Mesenchymal stem cell (in vitro differentiated cells and primary cell): ENCODE measurements at regions not wholly inside any gene's neighbourhood (a gene's known extent, or its start where the extent isn't known, plus 50 kb on each side); places are given as distances from the start of the nearest gene placed in this dataset.

Source experiments
- DNase-seq: peaks from one replicate; pipeline ENCODE4 v3.0.0-alpha.2; 2013
- H2AFZ ChIP-seq: one replicate; pipeline ENCODE4 v1.6.1; 2013; ENCODE audit warnings: low read depth, mild to moderate bottlenecking, control low read depth, inconsistent platforms, low read length, moderate library complexity
- H2AK5ac ChIP-seq: 2 replicates; pipeline ENCODE4 v1.6.1; 2013; ENCODE audit warnings: low read length, moderate library complexity, mild to moderate bottlenecking, inconsistent platforms; ENCODE audit not compliant: severe bottlenecking
- H2BK120ac ChIP-seq: one replicate; pipeline ENCODE4 v1.6.1; 2013; ENCODE audit warnings: low read depth, mild to moderate bottlenecking, inconsistent platforms, low read length, moderate library complexity
- H2BK12ac ChIP-seq, 2 experiments: one replicate each; pipeline ENCODE4 v1.6.1; 2013; ENCODE audit warnings: inconsistent platforms in 2 of 2, low read length in 2 of 2, mild to moderate bottlenecking in 2 of 2, moderate library complexity in 2 of 2, control low read depth in 1 of 2
- H2BK15ac ChIP-seq: one replicate; pipeline ENCODE4 v1.6.1; 2013; ENCODE audit warnings: mild to moderate bottlenecking, low read depth, inconsistent platforms; ENCODE audit not compliant: poor library complexity, severe bottlenecking
- H2BK5ac ChIP-seq: 2 replicates; pipeline ENCODE4 v1.6.1; 2013; ENCODE audit warnings: low read depth, mild to moderate bottlenecking, low read length, control low read depth, inconsistent platforms; ENCODE audit not compliant: poor library complexity, severe bottlenecking
- H3K14ac ChIP-seq, 2 experiments: one replicate each; pipeline ENCODE4 v1.6.1; 2013; ENCODE audit warnings: inconsistent platforms in 2 of 2, low read length in 2 of 2, control low read depth in 1 of 2, mild to moderate bottlenecking in 1 of 2, moderate library complexity in 1 of 2
- H3K18ac ChIP-seq, 2 experiments: one replicate each; pipeline ENCODE4 v1.6.1; 2013; ENCODE audit warnings: inconsistent platforms in 2 of 2, low read length in 2 of 2, control low read depth in 1 of 2, low read depth in 1 of 2, mild to moderate bottlenecking in 1 of 2
- H3K23ac ChIP-seq, 2 experiments: one replicate each; pipeline ENCODE4 v1.6.1; 2013; ENCODE audit warnings: inconsistent platforms in 2 of 2, low read length in 2 of 2, mild to moderate bottlenecking in 2 of 2, moderate library complexity in 2 of 2, control low read depth in 1 of 2
- H3K27ac ChIP-seq: 2 replicates; pipeline ENCODE4 v1.5.1; 2013; ENCODE audit warnings: mild to moderate bottlenecking, moderate library complexity, low read length, control low read depth, inconsistent platforms; ENCODE audit not compliant: poor library complexity, severe bottlenecking
- H3K27me3 ChIP-seq, 2 experiments: 2 replicates each; pipeline versions ENCODE4 v1.6.1 to v1.7.0; 2013; ENCODE audit warnings: low read length in 2 of 2, mild to moderate bottlenecking in 2 of 2, moderate library complexity in 2 of 2, control low read depth in 1 of 2, inconsistent platforms in 1 of 2; ENCODE audit not compliant: control insufficient read depth in 1 of 2, insufficient read depth in 1 of 2
- H3K36me3 ChIP-seq, 2 experiments: 2 replicates each; pipeline versions ENCODE4 v1.6.1 to v1.7.0; 2013; ENCODE audit warnings: low read length in 2 of 2, control low read depth in 1 of 2, inconsistent platforms in 1 of 2, low read depth in 1 of 2, mild to moderate bottlenecking in 1 of 2; ENCODE audit not compliant: insufficient read depth in 2 of 2, control insufficient read depth in 1 of 2
- H3K4ac ChIP-seq, 2 experiments: one replicate each; pipeline ENCODE4 v1.6.1; 2013; ENCODE audit warnings: inconsistent platforms in 2 of 2, low read length in 2 of 2, mild to moderate bottlenecking in 2 of 2, moderate library complexity in 2 of 2, control low read depth in 1 of 2, low read depth in 1 of 2
- H3K4me1 ChIP-seq: 2 replicates; pipeline ENCODE4 v1.6.1; 2013; ENCODE audit warnings: low read depth, low read length, control low read depth; ENCODE audit not compliant: control insufficient read depth, insufficient read depth
- H3K4me2 ChIP-seq: 2 replicates; pipeline ENCODE4 v1.6.1; 2013; ENCODE audit warnings: low read length, mild to moderate bottlenecking, inconsistent platforms; ENCODE audit not compliant: poor library complexity, severe bottlenecking
- H3K4me3 ChIP-seq, 2 experiments: 2 replicates each; pipeline versions ENCODE4 v1.5.1 to v1.7.0; 2013; ENCODE audit warnings: low read length in 2 of 2, mild to moderate bottlenecking in 2 of 2, control low read depth in 1 of 2, low read depth in 1 of 2; ENCODE audit not compliant: insufficient read depth in 1 of 2
- H3K79me1 ChIP-seq: replicated peaks from 2 replicates; pipeline ENCODE4 v1.6.1; 2013; ENCODE audit warnings: mild to moderate bottlenecking, control low read depth, low read length, inconsistent platforms; ENCODE audit not compliant: poor library complexity, severe bottlenecking
- H3K9ac ChIP-seq: 2 replicates; pipeline ENCODE4 v1.7.0; 2013; ENCODE audit warnings: mild to moderate bottlenecking, low read length, moderate library complexity
- H3K9me3 ChIP-seq: 2 replicates; pipeline ENCODE4 v1.7.0; 2013; ENCODE audit warnings: mild to moderate bottlenecking, low read length; ENCODE audit not compliant: control insufficient read depth
- H4K8ac ChIP-seq: one replicate; pipeline ENCODE4 v1.6.1; 2013; ENCODE audit warnings: inconsistent platforms, mild to moderate bottlenecking, low read length, moderate library complexity
- H4K91ac ChIP-seq: one replicate; pipeline ENCODE4 v1.6.1; 2013; ENCODE audit warnings: mild to moderate bottlenecking, low read length, inconsistent platforms
- WGBS: methylation state at CpG from one replicate; pipeline ENCODE4 v1.1.7; 2013; ENCODE audit warnings: mixed read lengths; 5-methylcytosine and 5-hydroxymethylcytosine counted together

DNA sequence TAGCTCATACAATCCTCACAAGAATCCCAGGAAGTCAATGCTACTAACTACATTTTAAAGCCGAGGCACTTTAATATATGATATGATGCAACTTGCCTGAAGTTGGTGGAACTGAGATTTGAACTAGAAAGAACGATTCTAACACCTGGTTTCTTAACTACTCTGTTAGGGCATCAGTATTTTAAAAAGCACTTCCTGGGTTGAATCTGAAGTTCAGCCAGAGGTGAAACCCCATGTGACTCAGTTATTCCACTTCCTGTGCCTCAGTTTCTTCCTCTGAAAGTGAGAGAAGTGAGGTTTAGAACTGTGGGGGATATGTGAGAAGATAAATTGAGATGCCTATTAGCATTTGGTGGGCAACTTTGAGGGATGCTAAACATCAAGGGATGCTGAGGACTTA, 129.4 kb upstream of the ANKFN1 start:
- Histone ChIP-seq H3K14ac (no peak overlapping the region), H3K4me3 (no peak overlapping the region), H3K4me2 (no peak overlapping the region), H3K18ac (no peak overlapping the region), H4K91ac (no peak overlapping the region), H4K8ac (no peak overlapping the region), H2AK5ac (no peak overlapping the region), H2BK5ac (no peak overlapping the region), H3K27ac (no peak overlapping the region), H3K9ac (no peak overlapping the region), H3K23ac (no peak overlapping the region), H2BK120ac (no peak overlapping the region), H3K27me3 (no peaks in the 10 kb centered on the region), H2BK12ac (no peak overlapping the region), H3K4me1 (no peaks in the 10 kb centered on the region), H2BK15ac (no peak overlapping the region), H3K4ac (no peak overlapping the region), H3K9me3 (no peaks in the 10 kb centered on the region), H2AFZ (no peak overlapping the region), H3K36me3 (no peaks in the 10 kb centered on the region), H3K79me1 (no peaks in the 10 kb centered on the region)
- WGBS, result no CpG with 5 or more reads among the region's 2 CpGs
- no peak for DNase-seq

DNA sequence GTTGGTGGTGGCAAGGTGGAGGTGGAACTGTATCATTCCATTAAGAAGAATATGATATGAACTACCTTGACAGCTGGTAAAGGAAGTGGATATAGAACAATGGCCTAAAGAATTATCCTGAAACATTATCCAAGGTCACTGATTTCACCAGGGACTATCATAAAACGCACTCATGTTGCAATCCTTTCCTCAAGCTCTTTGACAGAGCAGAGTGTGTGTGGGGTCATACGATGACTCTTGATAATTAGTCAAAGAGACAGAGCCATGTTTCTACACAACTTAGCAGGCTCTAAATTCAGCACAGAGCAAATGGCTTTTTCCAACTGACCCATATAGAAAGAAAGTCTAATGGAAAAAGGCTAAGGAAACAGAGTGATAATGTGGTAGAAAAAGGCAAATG, 126.4 kb upstream of the ANKFN1 start:
- Histone ChIP-seq H3K9ac (no peak overlapping the region), H4K8ac (no peak overlapping the region), H3K4ac (no peak overlapping the region), H3K14ac (no peak overlapping the region), H2AFZ (no peak overlapping the region), H3K18ac (no peak overlapping the region), H3K79me1 (no peaks in the 10 kb centered on the region), H2BK120ac (no peak overlapping the region), H4K91ac (no peak overlapping the region), H3K23ac (no peak overlapping the region), H3K9me3 (no peaks in the 10 kb centered on the region), H2BK15ac (no peak overlapping the region), H3K27me3 (no peaks in the 10 kb centered on the region), H2AK5ac (no peak overlapping the region), H2BK5ac (no peak overlapping the region), H3K27ac (no peak overlapping the region), H3K4me3 (no peak overlapping the region), H3K4me1 (no peaks in the 10 kb centered on the region), H2BK12ac (no peak overlapping the region), H3K36me3 (no peaks in the 10 kb centered on the region), H3K4me2 (no peak overlapping the region)
- no peak for DNase-seq
- no CpG with 5 or more reads among the region's 2 CpGs for whole genome bisulfite sequencing

DNA sequence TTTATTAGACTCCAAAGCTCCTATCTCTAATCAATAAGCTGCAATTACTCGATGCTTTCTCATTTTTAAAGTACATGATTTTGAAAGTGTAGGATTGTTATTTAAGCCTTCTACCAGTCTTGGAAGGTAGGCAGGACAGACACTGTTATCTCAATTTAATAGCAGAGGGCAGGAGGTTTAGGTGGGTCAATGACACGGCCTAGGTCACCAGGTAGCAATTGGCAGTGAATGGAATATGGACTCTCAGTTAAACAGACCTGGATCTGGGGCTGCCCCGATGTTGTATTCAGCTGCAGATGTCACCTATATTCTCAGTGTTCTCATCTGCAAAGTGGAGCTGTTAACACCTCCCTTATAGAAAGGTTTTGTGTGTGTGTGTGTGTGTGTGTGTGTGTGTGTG, 124.4 kb upstream of the ANKFN1 start:
- Histone ChIP-seq H3K14ac (no peak overlapping the region), H3K27me3 (no peaks in the 10 kb centered on the region), H3K36me3 (no peaks in the 10 kb centered on the region), H2BK5ac (no peak overlapping the region), H4K91ac (no peak overlapping the region), H3K9me3 (no peaks in the 10 kb centered on the region), H3K4me2 (no peak overlapping the region), H3K27ac (no peak overlapping the region), H2AK5ac (no peak overlapping the region), H4K8ac (no peak overlapping the region), H3K23ac (no peak overlapping the region), H3K18ac (no peak overlapping the region), H3K4ac (no peak overlapping the region), H2BK12ac (no peak overlapping the region), H3K79me1 (no peaks in the 10 kb centered on the region), H2AFZ (no peak overlapping the region), H2BK15ac (no peak overlapping the region), H2BK120ac (no peak overlapping the region), H3K4me3 (no peak overlapping the region), H3K4me1 (no peaks in the 10 kb centered on the region), H3K9ac (no peak overlapping the region)
- 29% methylated on average over 2 of the region's 3 CpGs for WGBS
- no peak for DNase-seq

DNA sequence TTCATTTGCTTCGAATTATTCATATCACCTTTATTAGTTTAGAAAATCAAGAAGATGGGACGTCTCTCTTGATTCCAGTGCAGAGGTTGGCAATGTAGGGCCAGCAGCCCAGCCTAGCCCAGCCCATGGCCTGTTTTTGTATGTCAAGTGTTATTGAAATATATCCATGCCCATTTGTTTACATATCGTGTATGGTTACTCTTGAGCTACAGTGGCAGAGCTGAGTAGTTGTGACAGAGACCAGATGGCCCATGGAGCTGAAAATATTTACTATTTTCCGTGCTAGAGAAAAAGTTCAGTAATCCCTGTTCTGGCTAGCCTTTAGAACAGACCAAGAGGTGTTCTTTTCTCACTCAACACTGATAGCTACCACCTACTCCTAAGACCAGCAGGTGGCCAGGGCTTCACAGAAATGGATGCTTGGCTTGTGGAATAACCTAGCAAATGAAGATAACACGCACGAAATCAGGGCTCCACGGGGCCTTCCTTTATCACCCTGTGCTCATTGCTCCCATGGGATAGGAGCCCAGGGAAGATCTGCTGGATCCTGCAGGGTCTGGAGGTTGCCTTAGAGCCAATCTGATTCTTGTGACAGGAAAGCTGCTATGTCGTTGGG, 123.2 kb upstream of the ANKFN1 start:
- no peak overlapping the region for H2BK12ac ChIP-seq
- H4K8ac ChIP-seq, result no peak overlapping the region

More for the DNA sequence above, 123.2 kb upstream of the ANKFN1 start:
- Histone ChIP-seq H3K9me3 (no peaks in the 10 kb centered on the region), H2BK120ac (no peak overlapping the region), H4K91ac (no peak overlapping the region), H3K4me1 (no peaks in the 10 kb centered on the region), H2AFZ (no peak overlapping the region), H3K36me3 (no peaks in the 10 kb centered on the region), H3K9ac (no peak overlapping the region), H3K4me2 (no peak overlapping the region), H3K4ac (no peak overlapping the region), H3K14ac (no peak overlapping the region), H3K27ac (no peak overlapping the region), H2BK5ac (no peak overlapping the region), H3K23ac (no peak overlapping the region), H3K18ac (no peak overlapping the region), H3K4me3 (no peak overlapping the region), H2BK15ac (no peak overlapping the region), H3K27me3 (no peaks in the 10 kb centered on the region), H3K79me1 (no peaks in the 10 kb centered on the region), H2AK5ac (no peak overlapping the region)
- WGBS, result 26% methylated on average over 6 of the region's 8 CpGs
- no peak for DNase-seq
